ENCODE measurements at regions not wholly inside any gene's neighbourhood (a gene's known extent, or its start where the extent isn't known, plus 50 kb on each side); places are given as distances from the start of the nearest gene placed in this dataset.

DNA sequence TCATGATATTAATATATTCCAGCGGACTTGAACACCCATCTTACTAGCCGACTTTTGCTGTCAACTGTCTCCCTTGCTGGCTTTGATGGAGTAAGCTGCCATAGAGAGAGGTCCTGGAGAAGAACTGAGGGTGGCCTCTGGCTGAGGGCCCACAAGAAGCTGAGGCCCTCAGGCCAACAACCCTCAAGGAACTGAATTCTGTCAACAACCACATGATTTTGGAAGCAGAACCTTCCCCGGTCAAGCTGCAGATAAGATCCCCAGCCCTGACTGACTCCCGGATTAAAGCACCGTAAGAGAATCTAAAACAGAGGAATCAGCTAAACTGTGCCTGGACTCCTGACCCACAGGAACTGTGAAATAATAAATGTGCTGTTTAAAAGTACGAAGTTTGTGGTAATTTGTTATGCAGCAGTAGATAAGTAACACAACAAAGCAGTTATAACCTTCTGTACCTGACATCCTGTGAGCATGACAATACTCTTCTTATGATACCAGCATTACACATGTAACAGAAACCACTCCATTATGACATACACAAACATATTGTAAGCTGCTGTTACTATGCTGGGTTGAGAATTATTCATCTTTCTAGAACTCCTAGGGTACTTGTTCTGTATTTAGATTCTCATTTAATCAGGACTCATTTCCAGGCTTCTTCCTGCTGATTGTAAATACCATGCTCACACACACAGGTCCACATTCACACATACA is 66.2 kb downstream of the HES1 start:
- H3K4me3 Mint-ChIP-seq = no peak overlapping the region
- Histone ChIP-seq H3K4me1 (ENCODE audit: control insufficient read depth in 1 of 2, insufficient read depth in 2 of 2, low read length in 2 of 2) (peaks cover 18 to 29% of the 10 kb centered on the region in 2 donors), H3K4me2 (replicated peaks; ENCODE audit: extremely low read depth, low read length, poor library complexity, severe bottlenecking) (no peak overlapping the region), H2AFZ (ENCODE audit: insufficient read depth, low read depth, low read length, poor library complexity, severe bottlenecking) (no peak overlapping the region), H3K27me3 (ENCODE audit: control insufficient read depth in 2 of 2, insufficient read depth in 2 of 2, low read length in 2 of 2) (peaks cover 38 to 45% of the 10 kb centered on the region in 2 donors), H3K9me3 (replicated peaks in 1 of 2; ENCODE audit: control insufficient read depth in 1 of 2, insufficient read depth in 1 of 2, low read length in 2 of 2) (no peaks in the 10 kb centered on the region), H3K4me3 (replicated peaks in 1 of 3; ENCODE audit: low read depth in 2 of 3, low read length in 3 of 3) (no peak overlapping the region), H3K27ac (ENCODE audit: low read depth in 1 of 2, low read length in 2 of 2) (no peak overlapping the region), H3K79me2 (ENCODE audit: insufficient read depth, low read length) (no peaks in the 10 kb centered on the region), H4K20me1 (ENCODE audit: insufficient read depth, low read length) (no peaks in the 10 kb centered on the region), H3K36me3 (replicated peaks in 1 of 2; ENCODE audit: control insufficient read depth in 1 of 2, insufficient read depth in 2 of 2, low read length in 2 of 2) (no peaks in the 10 kb centered on the region), H3K9ac (ENCODE audit: insufficient read depth, low read length, poor library complexity, severe bottlenecking) (no peak overlapping the region)
- H3K27me3 Mint-ChIP-seq (ENCODE audit: low read depth in 3 of 3) = peaks cover 41 to 71% (median 49%) of the 10 kb centered on the region in 3 donors
- peaks cover 0 to 14% of the 10 kb centered on the region in 2 donors for H3K36me3 Mint-ChIP-seq
- H3K4me1 Mint-ChIP-seq = peaks cover 34% of the 10 kb centered on the region
- TF ChIP-seq, protein P1, sequence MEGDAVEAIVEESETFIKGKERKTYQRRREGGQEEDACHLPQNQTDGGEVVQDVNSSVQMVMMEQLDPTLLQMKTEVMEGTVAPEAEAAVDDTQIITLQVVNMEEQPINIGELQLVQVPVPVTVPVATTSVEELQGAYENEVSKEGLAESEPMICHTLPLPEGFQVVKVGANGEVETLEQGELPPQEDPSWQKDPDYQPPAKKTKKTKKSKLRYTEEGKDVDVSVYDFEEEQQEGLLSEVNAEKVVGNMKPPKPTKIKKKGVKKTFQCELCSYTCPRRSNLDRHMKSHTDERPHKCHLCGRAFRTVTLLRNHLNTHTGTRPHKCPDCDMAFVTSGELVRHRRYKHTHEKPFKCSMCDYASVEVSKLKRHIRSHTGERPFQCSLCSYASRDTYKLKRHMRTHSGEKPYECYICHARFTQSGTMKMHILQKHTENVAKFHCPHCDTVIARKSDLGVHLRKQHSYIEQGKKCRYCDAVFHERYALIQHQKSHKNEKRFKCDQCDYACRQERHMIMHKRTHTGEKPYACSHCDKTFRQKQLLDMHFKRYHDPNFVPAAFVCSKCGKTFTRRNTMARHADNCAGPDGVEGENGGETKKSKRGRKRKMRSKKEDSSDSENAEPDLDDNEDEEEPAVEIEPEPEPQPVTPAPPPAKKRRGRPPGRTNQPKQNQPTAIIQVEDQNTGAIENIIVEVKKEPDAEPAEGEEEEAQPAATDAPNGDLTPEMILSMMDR (IDR thresholded peaks at IDR 0.05) = no peak
- H3K27ac Mint-ChIP-seq = no peak overlapping the region
- intact Hi-C loops (cut with micrococcal nuclease) = no loop called here
- DNase-seq = no peak
- peaks cover 0 to 14% (median 4%) of the 10 kb centered on the region in 7 donors for H3K9me3 Mint-ChIP-seq
- WGBS (ENCODE audit: insufficient coverage) = 90% methylated on average over 2 of the region's 6 CpGs

DNA sequence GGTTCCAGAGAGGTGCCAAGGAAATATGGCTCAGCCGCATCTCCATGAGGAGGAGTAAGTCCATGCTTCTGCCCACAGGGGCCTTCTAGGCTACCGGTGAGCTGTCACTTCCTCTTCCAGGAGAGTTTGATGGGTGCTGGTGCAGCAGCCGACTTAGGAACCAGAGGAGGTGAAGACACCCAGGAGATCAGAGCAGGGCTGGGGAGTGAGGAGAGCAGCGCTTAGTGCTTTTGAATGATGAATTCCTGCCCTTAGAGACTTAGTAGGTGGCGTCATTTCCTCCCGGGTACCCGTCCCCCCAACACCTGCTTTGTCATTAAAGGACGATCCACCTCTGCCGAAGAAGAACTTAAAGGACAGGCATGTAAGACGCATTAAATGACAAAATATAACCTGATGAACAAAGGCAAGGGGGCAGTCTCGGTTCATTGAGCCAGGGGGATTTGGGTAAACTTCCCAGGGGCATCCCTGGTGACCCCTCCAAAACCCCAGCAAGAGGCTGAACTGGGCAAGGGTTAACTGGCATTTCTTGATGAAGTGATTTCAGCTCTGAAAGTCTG is 67.6 kb downstream of the HES1 start:
- Histone ChIP-seq H3K27me3 (ENCODE audit: control insufficient read depth in 2 of 2, insufficient read depth in 2 of 2, low read length in 2 of 2) (peaks cover 35 to 40% of the 10 kb centered on the region in 2 donors), H2AFZ (ENCODE audit: insufficient read depth, low read depth, low read length, poor library complexity, severe bottlenecking) (peak overlapping the region; percentile 31), H4K20me1 (ENCODE audit: insufficient read depth, low read length) (no peaks in the 10 kb centered on the region), H3K27ac (ENCODE audit: low read depth in 1 of 2, low read length in 2 of 2) (no peak overlapping the region), H3K4me1 (ENCODE audit: control insufficient read depth in 1 of 2, insufficient read depth in 2 of 2, low read length in 2 of 2) (peaks cover 18 to 29% of the 10 kb centered on the region in 2 donors), H3K9ac (ENCODE audit: insufficient read depth, low read length, poor library complexity, severe bottlenecking) (no peak overlapping the region), H3K36me3 (replicated peaks in 1 of 2; ENCODE audit: control insufficient read depth in 1 of 2, insufficient read depth in 2 of 2, low read length in 2 of 2) (no peaks in the 10 kb centered on the region), H3K79me2 (ENCODE audit: insufficient read depth, low read length) (no peaks in the 10 kb centered on the region), H3K4me3 (replicated peaks in 1 of 3; ENCODE audit: low read depth in 2 of 3, low read length in 3 of 3) (peak overlapping the region in 1 of 3 experiments; percentile 42), H3K4me2 (replicated peaks; ENCODE audit: extremely low read depth, low read length, poor library complexity, severe bottlenecking) (peak overlapping the region; percentile 56), H3K9me3 (replicated peaks in 1 of 2; ENCODE audit: control insufficient read depth in 1 of 2, insufficient read depth in 1 of 2, low read length in 2 of 2) (no peaks in the 10 kb centered on the region)
- intact Hi-C loops (cut with micrococcal nuclease) = no loop called here
- WGBS (ENCODE audit: insufficient coverage) = 33% methylated on average over 4 of the region's 11 CpGs
- Mint-ChIP-seq H3K27ac (no peak overlapping the region), H3K4me1 (peaks cover 35% of the 10 kb centered on the region), H3K9me3 (peaks cover 0 to 14% (median 4%) of the 10 kb centered on the region in 7 donors), H3K36me3 (peaks cover 0 to 14% of the 10 kb centered on the region in 2 donors), H3K27me3 (ENCODE audit: low read depth in 3 of 3) (peaks cover 35 to 69% (median 53%) of the 10 kb centered on the region in 3 donors), H3K4me3 (peak overlapping the region; percentile 64 to 84)
- peak; percentile 9 to 36 (median 24) for DNase-seq
- TF ChIP-seq, protein P1 (IDR thresholded peaks at IDR 0.05) = no peak
